GM21723 (cell line): ENCODE measurements at regions not wholly inside any gene's neighbourhood (a gene's known extent, or its start where the extent isn't known, plus 50 kb on each side); places are given as distances from the start of the nearest gene placed in this dataset.
"Not testable (repeated sequence)": the region's sequence is repeated elsewhere in the genome, so short reads cannot be mapped to it uniquely, and the experiment has no call there.

ENCODE experiments used
- ATAC-seq: cut with Tn5 transposase; IDR thresholded peaks from one replicate; pipeline ENCODE4 v1.9.1; 2021; ENCODE audit warnings: mild to moderate bottlenecking, moderate library complexity; ENCODE audit not compliant: unreplicated experiment

GRCh38 chr16:29138698-29139097 is 153.8 kb downstream of the LAT start:
- ATAC-seq = not testable (repeated sequence)

GRCh38 chr16:29137894-29138662 is 153.2 kb downstream of the LAT start:
- ATAC-seq = not testable (repeated sequence)

- ATAC-seq = not testable (repeated sequence)
Observed at GRCh38 chr16:29137461-29137860, 152.6 kb downstream of the LAT start.

- not testable (repeated sequence) for ATAC-seq
Observed at GRCh38 chr16:29136916-29137315, 152.1 kb downstream of the LAT start.

- not testable (repeated sequence) for ATAC-seq
Observed at GRCh38 chr16:29136046-29136696, 151.3 kb downstream of the LAT start.

- not testable (repeated sequence) for ATAC-seq
Observed at GRCh38 chr16:29135098-29135497, 150.2 kb downstream of the LAT start.

- ATAC-seq = not testable (repeated sequence)
Observed at GRCh38 chr16:29133681-29134430, 149.0 kb downstream of the LAT start.

- not testable (repeated sequence) for ATAC-seq
Observed at GRCh38 chr16:29132869-29133268, 148.0 kb downstream of the LAT start.

- ATAC-seq = not testable (repeated sequence)
Observed at GRCh38 chr16:29132444-29132843, 147.6 kb downstream of the LAT start.

- not testable (repeated sequence) for ATAC-seq
Observed at GRCh38 chr16:29130901-29131851, 146.3 kb downstream of the LAT start.

- ATAC-seq = not testable (repeated sequence)
Observed at GRCh38 chr16:29130131-29130711, 145.4 kb downstream of the LAT start.

- ATAC-seq = not testable (repeated sequence)
Observed at GRCh38 chr16:29129458-29130038, 144.7 kb downstream of the LAT start.

GRCh38 chr16:29128732-29129457 is 144.0 kb downstream of the LAT start:
- not testable (repeated sequence) for ATAC-seq

GRCh38 chr16:29127806-29128420 is 143.1 kb downstream of the LAT start:
- not testable (repeated sequence) for ATAC-seq

- ATAC-seq = no peak
Observed at GRCh38 chr16:29126616-29127015, 141.8 kb downstream of the LAT start.

GRCh38 chr16:29126057-29126494 is 141.2 kb downstream of the LAT start:
- no peak for ATAC-seq

- ATAC-seq = no peak
Observed at GRCh38 chr16:29124828-29125227, 140.0 kb downstream of the LAT start.

GRCh38 chr16:29124162-29124561 is 139.3 kb downstream of the LAT start:
- not testable (repeated sequence) for ATAC-seq
